ENCODE measurements at regions not wholly inside any gene's neighbourhood (a gene's known extent, or its start where the extent isn't known, plus 50 kb on each side); places are given as distances from the start of the nearest gene placed in this dataset.

DNA sequence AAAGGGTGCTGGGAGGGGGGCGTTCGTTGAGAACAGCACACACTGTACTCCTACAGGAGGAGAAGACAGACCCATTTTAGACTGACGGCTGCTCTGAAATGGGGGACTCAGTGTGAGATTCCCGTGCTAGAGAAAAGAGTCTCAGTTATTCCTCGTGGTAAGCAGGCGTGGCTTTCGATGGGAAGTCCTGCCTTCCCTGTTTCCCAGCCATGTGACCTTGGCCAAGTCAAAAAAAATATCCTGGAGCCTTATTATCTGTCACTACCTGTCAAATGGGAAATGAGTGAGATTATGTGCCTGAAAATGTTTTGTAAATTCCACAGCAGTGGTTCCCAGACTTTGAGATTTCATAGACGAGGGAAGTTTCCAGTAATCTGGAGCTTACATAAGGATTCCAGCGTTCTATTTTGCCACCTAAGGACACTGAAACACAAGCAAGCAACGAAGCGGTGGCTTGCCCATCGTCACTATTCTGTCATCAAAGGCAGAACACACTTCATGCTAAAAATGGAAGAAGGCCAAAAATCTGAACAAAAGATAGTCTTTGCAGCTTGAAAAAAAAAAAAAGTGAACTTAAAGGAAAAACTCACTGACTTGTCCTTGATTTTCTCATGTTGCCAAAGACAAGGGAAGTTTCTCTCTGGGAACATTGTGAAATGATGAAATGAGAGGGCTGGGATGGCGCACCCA is 253.4 kb upstream of the RPL38 start:
- TF ChIP-seq, protein P1, sequence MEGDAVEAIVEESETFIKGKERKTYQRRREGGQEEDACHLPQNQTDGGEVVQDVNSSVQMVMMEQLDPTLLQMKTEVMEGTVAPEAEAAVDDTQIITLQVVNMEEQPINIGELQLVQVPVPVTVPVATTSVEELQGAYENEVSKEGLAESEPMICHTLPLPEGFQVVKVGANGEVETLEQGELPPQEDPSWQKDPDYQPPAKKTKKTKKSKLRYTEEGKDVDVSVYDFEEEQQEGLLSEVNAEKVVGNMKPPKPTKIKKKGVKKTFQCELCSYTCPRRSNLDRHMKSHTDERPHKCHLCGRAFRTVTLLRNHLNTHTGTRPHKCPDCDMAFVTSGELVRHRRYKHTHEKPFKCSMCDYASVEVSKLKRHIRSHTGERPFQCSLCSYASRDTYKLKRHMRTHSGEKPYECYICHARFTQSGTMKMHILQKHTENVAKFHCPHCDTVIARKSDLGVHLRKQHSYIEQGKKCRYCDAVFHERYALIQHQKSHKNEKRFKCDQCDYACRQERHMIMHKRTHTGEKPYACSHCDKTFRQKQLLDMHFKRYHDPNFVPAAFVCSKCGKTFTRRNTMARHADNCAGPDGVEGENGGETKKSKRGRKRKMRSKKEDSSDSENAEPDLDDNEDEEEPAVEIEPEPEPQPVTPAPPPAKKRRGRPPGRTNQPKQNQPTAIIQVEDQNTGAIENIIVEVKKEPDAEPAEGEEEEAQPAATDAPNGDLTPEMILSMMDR (IDR thresholded peaks at IDR 0.05): no peak
- TF ChIP-seq POLR2AphosphoS5 (IDR thresholded peaks at IDR 0.05) (no peak), POLR2A (IDR thresholded peaks at IDR 0.05) (no peak), EP300 (IDR thresholded peaks at IDR 0.05; ENCODE audit: low read depth) (no peak)

Measured in transverse colon (tissue), 4 donors.